ENCODE measurements at regions not wholly inside any gene's neighbourhood (a gene's known extent, or its start where the extent isn't known, plus 50 kb on each side); places are given as distances from the start of the nearest gene placed in this dataset.

GRCh38 chr9:135244271-135245221 lies 157.1 kb downstream of the OLFM1 start:
- no peaks in the 10 kb centered on the region for H3K9me3 ChIP-seq (ENCODE audit: control extremely low read depth in 1 of 3, control insufficient read depth in 2 of 3, insufficient read depth in 1 of 3, low read length in 2 of 3)
- TF ChIP-seq EZH2 (IDR thresholded peaks at IDR 0.05; ENCODE audit: borderline replicate concordance, insufficient read depth, low read depth, low read length, poor library complexity, severe bottlenecking) (no peak), CTCF (IDR thresholded peaks at IDR 0.05) (no peak)
- no peak overlapping the region for H3K4me2 ChIP-seq (replicated peaks; ENCODE audit: low read depth, low read length, poor library complexity, severe bottlenecking)
- no peak overlapping the region for H3K9ac ChIP-seq (ENCODE audit: low read length)
- H3K36me3 ChIP-seq (replicated peaks in 1 of 2; ENCODE audit: control extremely low read depth in 1 of 2, control insufficient read depth in 1 of 2, extremely low read depth in 1 of 2, insufficient read depth in 2 of 2, low read length in 1 of 2): no peaks in the 10 kb centered on the region
- H3K9me3 Mint-ChIP-seq (ENCODE audit: insufficient read depth): no peaks in the 10 kb centered on the region
- ATAC-seq (ENCODE audit: low read depth) (no peak), DNase-seq (no peak)
- no peaks in the 10 kb centered on the region for H3K4me1 Mint-ChIP-seq
- H3K4me1 ChIP-seq (ENCODE audit: control insufficient read depth in 2 of 2, insufficient read depth in 2 of 2, low read length in 2 of 2): no peaks in the 10 kb centered on the region
- H3K27me3 ChIP-seq (replicated peaks in 1 of 4; ENCODE audit: control extremely low read depth in 1 of 4, control insufficient read depth in 3 of 4, insufficient read depth in 4 of 4, low read length in 3 of 4): no peaks in the 10 kb centered on the region
- H3K27ac Mint-ChIP-seq: no peak overlapping the region
- WGBS (ENCODE audit: insufficient coverage): 83% methylated on average over 41 of the region's 42 CpGs
- CTCF ChIA-PET: no interaction called here
- peaks cover 15% of the 10 kb centered on the region for H3K27me3 Mint-ChIP-seq
- no peak overlapping the region for H3K4me3 Mint-ChIP-seq
- no peaks in the 10 kb centered on the region for H3K79me2 ChIP-seq (ENCODE audit: control insufficient read depth, insufficient read depth, low read length)
- intact Hi-C loops (cut with micrococcal nuclease): no loop called here
- H2AFZ ChIP-seq (ENCODE audit: insufficient read depth, low read depth, low read length, poor library complexity, severe bottlenecking): no peak overlapping the region
- H3K27ac ChIP-seq (ENCODE audit: low read length in 2 of 2): no peak overlapping the region
- POLR2A ChIA-PET: no interaction called here
- H3K4me3 ChIP-seq (ENCODE audit: control extremely low read depth in 1 of 5, extremely low read depth in 1 of 5, insufficient read depth in 1 of 5, low read depth in 2 of 5, low read length in 4 of 5): no peak overlapping the region
- H4K20me1 ChIP-seq (ENCODE audit: control insufficient read depth, insufficient read depth, low read length, poor library complexity, severe bottlenecking): no peaks in the 10 kb centered on the region

- Histone ChIP-seq H3K79me2 (ENCODE audit: control insufficient read depth, insufficient read depth, low read length) (no peaks in the 10 kb centered on the region), H4K20me1 (ENCODE audit: control insufficient read depth, insufficient read depth, low read length, poor library complexity, severe bottlenecking) (no peaks in the 10 kb centered on the region), H3K27me3 (replicated peaks in 1 of 4; ENCODE audit: control extremely low read depth in 1 of 4, control insufficient read depth in 3 of 4, insufficient read depth in 4 of 4, low read length in 3 of 4) (no peaks in the 10 kb centered on the region), H2AFZ (ENCODE audit: insufficient read depth, low read depth, low read length, poor library complexity, severe bottlenecking) (no peak overlapping the region), H3K9me3 (ENCODE audit: control extremely low read depth in 1 of 3, control insufficient read depth in 2 of 3, insufficient read depth in 1 of 3, low read length in 2 of 3) (no peaks in the 10 kb centered on the region), H3K36me3 (replicated peaks in 1 of 2; ENCODE audit: control extremely low read depth in 1 of 2, control insufficient read depth in 1 of 2, extremely low read depth in 1 of 2, insufficient read depth in 2 of 2, low read length in 1 of 2) (no peaks in the 10 kb centered on the region), H3K4me1 (ENCODE audit: control insufficient read depth in 2 of 2, insufficient read depth in 2 of 2, low read length in 2 of 2) (no peaks in the 10 kb centered on the region), H3K4me2 (replicated peaks; ENCODE audit: low read depth, low read length, poor library complexity, severe bottlenecking) (no peak overlapping the region), H3K27ac (ENCODE audit: low read length in 2 of 2) (no peak overlapping the region), H3K4me3 (ENCODE audit: control extremely low read depth in 1 of 5, extremely low read depth in 1 of 5, insufficient read depth in 1 of 5, low read depth in 2 of 5, low read length in 4 of 5) (no peak overlapping the region), H3K9ac (ENCODE audit: low read length) (no peak overlapping the region)
- intact Hi-C loops (cut with micrococcal nuclease): no loop called here
- POLR2A ChIA-PET: no interaction called here
- DNase-seq (no peak), ATAC-seq (ENCODE audit: low read depth) (no peak)
- Mint-ChIP-seq H3K27ac (no peak overlapping the region), H3K9me3 (ENCODE audit: insufficient read depth) (no peaks in the 10 kb centered on the region), H3K27me3 (peaks cover 15% of the 10 kb centered on the region), H3K4me3 (no peak overlapping the region), H3K4me1 (no peaks in the 10 kb centered on the region)
- TF ChIP-seq CTCF (IDR thresholded peaks at IDR 0.05) (no peak), EZH2 (IDR thresholded peaks at IDR 0.05; ENCODE audit: borderline replicate concordance, insufficient read depth, low read depth, low read length, poor library complexity, severe bottlenecking) (no peak)
- CTCF ChIA-PET: no interaction called here
- 95% methylated on average over 22 of the region's 22 CpGs for WGBS (ENCODE audit: insufficient coverage)
Observed at GRCh38 chr9:135245482-135246247, 158.2 kb downstream of the OLFM1 start.
